Omental fat pad (tissue), 3 donors: ENCODE measurements at regions not wholly inside any gene's neighbourhood (a gene's known extent, or its start where the extent isn't known, plus 50 kb on each side); places are given as distances from the start of the nearest gene placed in this dataset.

ENCODE experiments used
- ATAC-seq: fragments of 150-250 bp; one replicate; pipeline ENCODE4 v1.9.1; 2016; ENCODE audit warnings: mild to moderate bottlenecking, moderate library complexity; ENCODE audit not compliant: low FRiP score
- DNase-seq: peaks from one replicate; pipeline ENCODE4 v3.0.0-alpha.2; 2019; ENCODE audit warnings: low spot score
- TF ChIP-seq, protein P1 (sequence below), 3 donors: fragments of 450-650 bp; IDR thresholded peaks; one replicate each; pipeline ENCODE4 v1.5.1; 2016 to 2017; ENCODE audit warnings: antibody characterized with exemption in 3 of 3, mild to moderate bottlenecking in 3 of 3, moderate library complexity in 2 of 3

GRCh38 chr2:216574586-216574985 is 58.6 kb upstream of the IGFBP2 start:
- TF ChIP-seq, protein P1, sequence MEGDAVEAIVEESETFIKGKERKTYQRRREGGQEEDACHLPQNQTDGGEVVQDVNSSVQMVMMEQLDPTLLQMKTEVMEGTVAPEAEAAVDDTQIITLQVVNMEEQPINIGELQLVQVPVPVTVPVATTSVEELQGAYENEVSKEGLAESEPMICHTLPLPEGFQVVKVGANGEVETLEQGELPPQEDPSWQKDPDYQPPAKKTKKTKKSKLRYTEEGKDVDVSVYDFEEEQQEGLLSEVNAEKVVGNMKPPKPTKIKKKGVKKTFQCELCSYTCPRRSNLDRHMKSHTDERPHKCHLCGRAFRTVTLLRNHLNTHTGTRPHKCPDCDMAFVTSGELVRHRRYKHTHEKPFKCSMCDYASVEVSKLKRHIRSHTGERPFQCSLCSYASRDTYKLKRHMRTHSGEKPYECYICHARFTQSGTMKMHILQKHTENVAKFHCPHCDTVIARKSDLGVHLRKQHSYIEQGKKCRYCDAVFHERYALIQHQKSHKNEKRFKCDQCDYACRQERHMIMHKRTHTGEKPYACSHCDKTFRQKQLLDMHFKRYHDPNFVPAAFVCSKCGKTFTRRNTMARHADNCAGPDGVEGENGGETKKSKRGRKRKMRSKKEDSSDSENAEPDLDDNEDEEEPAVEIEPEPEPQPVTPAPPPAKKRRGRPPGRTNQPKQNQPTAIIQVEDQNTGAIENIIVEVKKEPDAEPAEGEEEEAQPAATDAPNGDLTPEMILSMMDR (IDR thresholded peaks at IDR 0.05), result no peak
- DNase-seq (no peak), ATAC-seq (no peak)

DNA sequence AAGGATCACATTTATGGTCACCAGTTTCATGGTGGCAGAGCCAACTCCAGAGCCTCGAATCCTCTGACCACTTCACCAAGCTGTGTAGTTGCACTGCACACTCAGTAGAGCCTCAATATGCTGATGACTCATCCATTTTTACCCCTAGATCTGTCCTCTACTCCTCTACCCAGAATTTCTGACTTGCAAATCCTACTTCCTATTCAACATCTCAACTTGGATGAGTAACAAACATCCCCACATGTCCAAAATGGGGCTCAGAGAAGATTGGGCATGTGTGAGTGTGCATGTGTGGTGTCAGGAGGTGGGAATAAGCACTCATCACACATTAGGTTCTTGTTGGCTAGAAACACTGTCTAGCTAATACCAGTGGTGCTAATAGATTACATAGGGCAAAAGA is 57.8 kb upstream of the IGFBP2 start:
- TF ChIP-seq, protein P1 (IDR thresholded peaks at IDR 0.05), result no peak
- ATAC-seq, result no peak
- DNase-seq, result no peak

GRCh38 chr2:216576616-216577015 is 56.6 kb upstream of the IGFBP2 start:
- ATAC-seq, result no peak
- DNase-seq, result no peak
- TF ChIP-seq, protein P1 (IDR thresholded peaks at IDR 0.05), result no peak

DNA sequence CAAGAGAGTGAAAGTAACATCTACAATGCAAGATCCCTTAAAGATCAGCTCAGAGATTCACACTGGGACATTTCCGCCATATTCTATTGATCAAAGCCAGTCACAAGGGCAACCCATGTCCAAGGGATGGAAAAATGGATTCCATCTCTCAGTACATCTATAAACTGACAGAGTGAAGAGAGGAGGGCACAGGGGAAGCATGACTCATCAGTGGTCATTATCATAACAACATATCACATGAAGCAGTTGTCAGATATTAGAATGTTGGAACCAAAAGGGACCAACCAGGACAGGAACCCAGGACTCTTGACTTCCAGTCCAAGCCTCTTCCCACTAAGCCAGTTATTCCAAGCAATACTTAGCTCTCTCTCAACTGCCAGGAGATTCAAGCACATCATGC is 54.9 kb upstream of the IGFBP2 start:
- DNase-seq (no peak), ATAC-seq (no peak)
- TF ChIP-seq, protein P1 (IDR thresholded peaks at IDR 0.05), result no peak

GRCh38 chr2:216583147-216583546 is 50.1 kb upstream of the IGFBP2 start:
- no peak for DNase-seq
- TF ChIP-seq, protein P1 (IDR thresholded peaks at IDR 0.05), result no peak
- no peak for ATAC-seq
